H1 (cell line): ENCODE measurements at regions not wholly inside any gene's neighbourhood (a gene's known extent, or its start where the extent isn't known, plus 50 kb on each side); places are given as distances from the start of the nearest gene placed in this dataset.
"Not testable (repeated sequence)": the region's sequence is repeated elsewhere in the genome, so short reads cannot be mapped to it uniquely, and the experiment has no call there.

Source experiments
- CTCF ChIA-PET: fragments of 300-600 bp; sonication (Branson Sonifier 250); formaldehyde crosslinking; loops from one replicate; lab custom pipeline; 2021; ENCODE audit not compliant: partially characterized antibody; lab: Charles Lee
- POLR2A ChIA-PET: fragments of 300-600 bp; sonication (Branson Sonifier 250); formaldehyde crosslinking; loops from one replicate; lab custom pipeline; 2021; ENCODE audit warnings: inconsistent platforms; ENCODE audit not compliant: partially characterized antibody; lab: Charles Lee
- DNase-seq, 2 experiments: peaks; one replicate each; pipeline versions ENCODE4 v3.0.0 to v3.0.0-alpha.2; 2010 to 2022; ENCODE audit warnings: low spot score in 2 of 2, low read depth in 1 of 2, mixed read lengths in 1 of 2
- FAIRE-seq: peaks from 2 replicates; lab custom pipeline; 2011; peaks lifted over from hg19 to GRCh38; lab: Jason Lieb, UNC
- H2AFZ ChIP-seq: 2 replicates; pipeline ENCODE4 v1.8.1; 2012; ENCODE audit warnings: low read length, inconsistent platforms
- H2AK5ac ChIP-seq: 2 replicates; pipeline ENCODE4 v1.6.1; 2013; ENCODE audit warnings: low read depth, low read length
- H2BK120ac ChIP-seq: replicated peaks from 2 replicates; pipeline ENCODE3; 2013; ENCODE audit warnings: low read depth, low read length, inconsistent platforms
- H2BK12ac ChIP-seq: 2 replicates; pipeline ENCODE4 v1.6.1; 2013; ENCODE audit warnings: low read depth, low read length
- H2BK15ac ChIP-seq: 2 replicates; pipeline ENCODE4 v1.6.1; 2013; ENCODE audit warnings: low read length
- H2BK20ac ChIP-seq: 2 replicates; pipeline ENCODE4 v1.6.1; 2013; ENCODE audit warnings: low read length
- H2BK5ac ChIP-seq: 2 replicates; pipeline ENCODE4 v1.6.1; 2013; ENCODE audit warnings: low read depth, low read length
- H3K14ac ChIP-seq: 2 replicates; pipeline ENCODE4 v1.6.1; 2013; ENCODE audit warnings: inconsistent platforms; ENCODE audit not compliant: insufficient read length
- H3K18ac ChIP-seq: 2 replicates; pipeline ENCODE4 v1.6.1; 2013; ENCODE audit warnings: low read length; ENCODE audit errors: extremely low read depth
- H3K23ac ChIP-seq: 2 replicates; pipeline ENCODE4 v1.6.1; 2013; ENCODE audit warnings: inconsistent platforms; ENCODE audit not compliant: insufficient read length
- H3K23me2 ChIP-seq: 2 replicates; pipeline ENCODE4 v1.6.1; 2013; ENCODE audit warnings: low read depth, low read length
- H3K27ac ChIP-seq: 2 replicates; pipeline ENCODE4 v1.6.1; 2011; ENCODE audit warnings: low read depth, low read length, inconsistent platforms
- H3K27me3 ChIP-seq, 4 experiments: replicated peaks in 1 of 4; 1 replicate in 1 of 4; 2 replicates in 3 of 4; pipeline versions ENCODE4 v1.6.1 to v1.8.1; 2011 to 2013; ENCODE audit warnings: low read length in 3 of 4, mild to moderate bottlenecking in 3 of 4, inconsistent platforms in 2 of 4, mixed read lengths in 2 of 4, moderate library complexity in 1 of 4; ENCODE audit not compliant: control insufficient read depth in 3 of 4, insufficient read depth in 3 of 4; ENCODE audit errors: extremely low read depth in 1 of 4
- H3K36me3 ChIP-seq, 4 experiments: 2 replicates each; pipeline versions ENCODE4 v1.6.1 to v1.8.1; 2011 to 2013; ENCODE audit warnings: mild to moderate bottlenecking in 4 of 4, low read length in 3 of 4, moderate library complexity in 2 of 4, control low read depth in 1 of 4, inconsistent platforms in 1 of 4; ENCODE audit not compliant: insufficient read depth in 4 of 4, control insufficient read depth in 2 of 4
- H3K4ac ChIP-seq: replicated peaks from 2 replicates; pipeline ENCODE3; 2013; ENCODE audit warnings: low read length, low read depth, mixed read lengths, inconsistent platforms; ENCODE audit not compliant: insufficient read length
- H3K4me1 ChIP-seq, 4 experiments: replicated peaks in 1 of 4; 1 replicate in 1 of 4; 2 replicates in 3 of 4; pipeline versions ENCODE4 v1.6.1 to v1.8.1; 2011 to 2013; ENCODE audit warnings: low read length in 3 of 4, inconsistent platforms in 2 of 4, mixed read lengths in 1 of 4; ENCODE audit not compliant: insufficient read depth in 4 of 4, control insufficient read depth in 3 of 4
- H3K4me2 ChIP-seq, 2 experiments: 2 replicates each; pipeline versions ENCODE4 v1.6.1 to v1.8.1; 2011 to 2013; ENCODE audit warnings: low read depth in 2 of 2, low read length in 2 of 2, control low read depth in 1 of 2, inconsistent platforms in 1 of 2, mild to moderate bottlenecking in 1 of 2; ENCODE audit not compliant: insufficient read depth in 1 of 2
- H3K4me3 ChIP-seq, 4 experiments: fragments of 200-600, 300-600 bp in 1 of 4; sonication (generic), shearing (Covaris generic), sonication (Bioruptor Twin) in 1 of 4; 2 replicates each; pipeline versions ENCODE4 v1.5.1 to v1.8.1; 2011 to 2016; ENCODE audit warnings: low read length in 4 of 4, low read depth in 3 of 4, control low read depth in 2 of 4, inconsistent platforms in 2 of 4, mild to moderate bottlenecking in 2 of 4, mixed read lengths in 1 of 4, moderate library complexity in 1 of 4; ENCODE audit not compliant: insufficient read depth in 2 of 4; ENCODE audit errors: extremely low read depth in 1 of 4
- H3K56ac ChIP-seq: replicated peaks from 2 replicates; pipeline ENCODE3; 2013; ENCODE audit warnings: low read depth, mild to moderate bottlenecking, mixed read lengths, low read length, inconsistent platforms; ENCODE audit not compliant: insufficient read length
- H3K79me1 ChIP-seq: 2 replicates; pipeline ENCODE4 v1.6.1; 2013; ENCODE audit warnings: low read depth, low read length, control low read depth
- H3K79me2 ChIP-seq, 2 experiments: 2 replicates each; pipeline versions ENCODE4 v1.6.1 to v1.8.1; 2012 to 2013; ENCODE audit warnings: low read length in 2 of 2, mild to moderate bottlenecking in 2 of 2, inconsistent platforms in 1 of 2; ENCODE audit not compliant: insufficient read depth in 2 of 2, control insufficient read depth in 1 of 2
- H3K9ac ChIP-seq, 4 experiments: replicated peaks in 1 of 4; 1 replicate in 1 of 4; 2 replicates in 3 of 4; pipeline versions ENCODE4 v1.6.1 to v1.8.1; 2011 to 2013; ENCODE audit warnings: low read depth in 3 of 4, low read length in 3 of 4, control low read depth in 2 of 4, mild to moderate bottlenecking in 2 of 4, moderate library complexity in 2 of 4, inconsistent platforms in 1 of 4; ENCODE audit errors: extremely low read depth in 1 of 4
- H3K9me3 ChIP-seq, 2 experiments: 2 replicates each; pipeline versions ENCODE4 v1.6.1 to v1.8.1; 2012 to 2013; ENCODE audit warnings: mild to moderate bottlenecking in 2 of 2, moderate library complexity in 2 of 2, control low read depth in 1 of 2, inconsistent platforms in 1 of 2, low read depth in 1 of 2, low read length in 1 of 2, mixed read lengths in 1 of 2; ENCODE audit not compliant: insufficient read depth in 2 of 2
- H4K20me1 ChIP-seq, 2 experiments: replicated peaks in 1 of 2; 2 replicates each; pipeline versions ENCODE3 to v1.8.1; 2011 to 2013; ENCODE audit warnings: inconsistent platforms in 2 of 2, low read length in 2 of 2, mild to moderate bottlenecking in 1 of 2; ENCODE audit not compliant: insufficient read depth in 2 of 2, control insufficient read depth in 1 of 2
- H4K5ac ChIP-seq: 2 replicates; pipeline ENCODE4 v1.6.1; 2013; ENCODE audit warnings: low read length, low read depth, mixed read lengths, inconsistent platforms; ENCODE audit not compliant: insufficient read length
- H4K8ac ChIP-seq: 2 replicates; pipeline ENCODE4 v1.8.0; 2013; ENCODE audit warnings: mild to moderate bottlenecking, moderate library complexity, low read length, inconsistent platforms; ENCODE audit not compliant: insufficient read depth; ENCODE audit errors: extremely low read depth
- H4K91ac ChIP-seq: replicated peaks from 2 replicates; pipeline ENCODE3; 2013; ENCODE audit warnings: low read length, mixed read lengths, inconsistent platforms; ENCODE audit not compliant: insufficient read length
- KDM1A ChIP-seq: fragments of 200-600, 300-600 bp; sonication (generic); IDR thresholded peaks from 2 replicates; pipeline ENCODE4 v1.7.1; 2016; ENCODE audit warnings: mild to moderate bottlenecking, low read length, borderline replicate concordance
- NRF1 ChIP-seq: IDR thresholded peaks from 2 replicates; pipeline ENCODE4 v1.6.1; 2011; ENCODE audit warnings: mild to moderate bottlenecking, low read depth, low read length, improper control_type of control experiment
- RBBP5 ChIP-seq: IDR thresholded peaks from 2 replicates; pipeline ENCODE4 v1.7.1; 2012; ENCODE audit warnings: low read depth, mild to moderate bottlenecking, inconsistent platforms, low read length, moderate library complexity, borderline replicate concordance
- WGBS, 2 experiments: shearing (Covaris generic) in 1 of 2; methylation state at CpG; one replicate each; pipeline versions ENCODE4 v1.1.6 to v1.1.7; 2013 to 2015; ENCODE audit warnings: low lambda C conversion rate in 2 of 2, mixed read lengths in 2 of 2, inconsistent platforms in 1 of 2, low coverage in 1 of 2, missing lambda C conversion rate in 1 of 2; ENCODE audit not compliant: insufficient replicate concordance in 2 of 2, insufficient coverage in 1 of 2, insufficient read length in 1 of 2; ENCODE audit errors: extremely low coverage in 1 of 2, missing lambda C conversion rate in 1 of 2; 5-methylcytosine and 5-hydroxymethylcytosine counted together

- TF ChIP-seq KDM1A (no peak), RBBP5 (no peak), NRF1 (no peak)
Measured at GRCh38 chr9:2545881-2546490, 75.6 kb upstream of the VLDLR start (continued).

GRCh38 chr9:2555899-2556600 is 65.5 kb upstream of the VLDLR start:
- CTCF ChIA-PET: interaction anchor here (0.6 kb wide), 1 partner anchor 401 kb away, joined by 3 read pairs; no protein-coding TSS in a partner anchor
- H2BK120ac ChIP-seq, DNase-seq, H3K14ac ChIP-seq, H2BK20ac ChIP-seq, H3K27me3 ChIP-seq, H4K8ac ChIP-seq, H3K9me3 ChIP-seq, H3K79me1 ChIP-seq, H2BK5ac ChIP-seq, H3K27ac ChIP-seq, H3K36me3 ChIP-seq, H2BK12ac ChIP-seq, H3K56ac ChIP-seq, H3K4me1 ChIP-seq, FAIRE-seq, H3K18ac ChIP-seq, H3K9ac ChIP-seq, H2BK15ac ChIP-seq, H4K5ac ChIP-seq, H3K79me2 ChIP-seq, H3K4me3 ChIP-seq, POLR2A ChIA-PET, H4K20me1 ChIP-seq, H3K4ac ChIP-seq, H3K4me2 ChIP-seq, H4K91ac ChIP-seq, H2AK5ac ChIP-seq, H2AFZ ChIP-seq, H3K23me2 ChIP-seq, H3K23ac ChIP-seq: not testable (repeated sequence)
- 91% methylated on average over 7 of the region's 7 CpGs; no CpG with 5 or more reads in 1 of the 2 experiments for WGBS, 2 experiments
